Breast epithelium (tissue), 3 donors: ENCODE measurements at regions not wholly inside any gene's neighbourhood (a gene's known extent, or its start where the extent isn't known, plus 50 kb on each side); places are given as distances from the start of the nearest gene placed in this dataset.

Experiments used
- POLR2A ChIP-seq: fragments of 450-650 bp; IDR thresholded peaks from one replicate; pipeline ENCODE4 v1.6.1; 2016; ENCODE audit warnings: antibody characterized with exemption, mild to moderate bottlenecking, moderate library complexity
- TF ChIP-seq, protein P1 (sequence below), 3 donors: fragments of 450-650 bp; IDR thresholded peaks; one replicate each; pipeline ENCODE4 v1.5.1; 2016 to 2017; ENCODE audit warnings: antibody characterized with exemption in 3 of 3, mild to moderate bottlenecking in 3 of 3, moderate library complexity in 3 of 3

DNA sequence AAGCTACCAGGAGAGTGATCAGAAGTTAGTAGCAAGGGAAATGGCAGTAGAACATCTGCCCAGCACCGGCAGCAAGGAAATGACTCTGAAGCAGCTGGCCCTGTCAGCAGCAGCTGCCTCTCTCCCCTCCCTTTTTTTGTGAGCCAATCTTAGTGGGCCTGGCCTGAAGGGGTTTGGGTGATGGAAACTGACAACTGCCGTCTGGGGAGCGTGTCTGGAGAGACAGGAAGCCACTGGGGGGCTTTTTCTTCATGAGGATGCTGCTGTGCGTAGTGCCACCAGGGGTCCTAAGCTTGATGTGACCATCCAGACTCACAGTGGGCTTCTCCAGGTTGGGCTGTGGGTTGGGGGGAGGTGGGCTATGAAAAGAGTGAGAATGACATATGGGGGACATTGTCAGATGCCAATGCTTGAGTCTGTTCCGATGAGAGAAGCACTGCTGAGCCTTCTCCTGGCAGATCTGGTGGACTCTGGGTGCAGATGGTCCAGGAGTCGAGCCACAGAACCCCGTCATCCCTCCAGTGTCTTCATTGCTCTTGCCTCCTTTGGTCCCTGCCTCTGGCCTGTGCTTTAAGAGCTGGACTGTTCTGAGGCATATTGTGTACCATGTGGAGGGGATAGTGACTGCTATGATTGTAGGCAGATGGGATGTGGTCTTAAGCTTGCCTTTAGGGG, 87.6 kb upstream of the HIF1A start:
- TF ChIP-seq, protein P1, sequence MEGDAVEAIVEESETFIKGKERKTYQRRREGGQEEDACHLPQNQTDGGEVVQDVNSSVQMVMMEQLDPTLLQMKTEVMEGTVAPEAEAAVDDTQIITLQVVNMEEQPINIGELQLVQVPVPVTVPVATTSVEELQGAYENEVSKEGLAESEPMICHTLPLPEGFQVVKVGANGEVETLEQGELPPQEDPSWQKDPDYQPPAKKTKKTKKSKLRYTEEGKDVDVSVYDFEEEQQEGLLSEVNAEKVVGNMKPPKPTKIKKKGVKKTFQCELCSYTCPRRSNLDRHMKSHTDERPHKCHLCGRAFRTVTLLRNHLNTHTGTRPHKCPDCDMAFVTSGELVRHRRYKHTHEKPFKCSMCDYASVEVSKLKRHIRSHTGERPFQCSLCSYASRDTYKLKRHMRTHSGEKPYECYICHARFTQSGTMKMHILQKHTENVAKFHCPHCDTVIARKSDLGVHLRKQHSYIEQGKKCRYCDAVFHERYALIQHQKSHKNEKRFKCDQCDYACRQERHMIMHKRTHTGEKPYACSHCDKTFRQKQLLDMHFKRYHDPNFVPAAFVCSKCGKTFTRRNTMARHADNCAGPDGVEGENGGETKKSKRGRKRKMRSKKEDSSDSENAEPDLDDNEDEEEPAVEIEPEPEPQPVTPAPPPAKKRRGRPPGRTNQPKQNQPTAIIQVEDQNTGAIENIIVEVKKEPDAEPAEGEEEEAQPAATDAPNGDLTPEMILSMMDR (IDR thresholded peaks at IDR 0.05) = no peak
- TF ChIP-seq POLR2A = no peak
